CD4-positive, alpha-beta T cell (primary cell): ENCODE measurements at regions not wholly inside any gene's neighbourhood (a gene's known extent, or its start where the extent isn't known, plus 50 kb on each side); places are given as distances from the start of the nearest gene placed in this dataset.
"Not testable (repeated sequence)": the region's sequence is repeated elsewhere in the genome, so short reads cannot be mapped to it uniquely, and the experiment has no call there.

Experiments
- ATAC-seq: fragments of 200-7000 bp; cut with Tn5 transposase; one replicate; pipeline ENCODE4 v1.10.0; 2022; ENCODE audit warnings: mild to moderate bottlenecking; ENCODE audit not compliant: poor library complexity
- CTCF ChIA-PET: fragments of 350-600 bp; sonication (Branson Sonifier 250); formaldehyde crosslinking; loops from one replicate; lab custom pipeline; 2021; ENCODE audit warnings: antibody characterized with exemption, inconsistent platforms; lab: Charles Lee
- POLR2A ChIA-PET: fragments of 350-600 bp; sonication (Branson Sonifier 250); formaldehyde crosslinking; loops from one replicate; lab custom pipeline; 2021; ENCODE audit warnings: antibody characterized with exemption, inconsistent platforms; lab: Charles Lee
- DNase-seq, 14 experiments: peaks; one replicate each; pipeline ENCODE4 v3.0.0-alpha.2; 2013 to 2020; ENCODE audit warnings: mixed read lengths in 2 of 14
- H3K27ac ChIP-seq, 2 donors: one replicate each; pipeline versions ENCODE4 v1.5.1 to v1.7.0; 2013; ENCODE audit warnings: low read length in 2 of 2, low read depth in 1 of 2, mild to moderate bottlenecking in 1 of 2
- H3K27me3 ChIP-seq, 2 experiments: 1 replicate in 1 of 2; 2 replicates in 1 of 2; pipeline versions ENCODE4 v1.6.1 to v1.7.0; 2013; ENCODE audit warnings: low read length in 2 of 2, control low read depth in 1 of 2, mild to moderate bottlenecking in 1 of 2, moderate library complexity in 1 of 2; ENCODE audit not compliant: insufficient read depth in 2 of 2, control insufficient read depth in 1 of 2
- H3K36me3 ChIP-seq: one replicate; pipeline ENCODE4 v1.6.1; 2013; ENCODE audit warnings: low read length, control low read depth; ENCODE audit not compliant: insufficient read depth
- H3K4me1 ChIP-seq: one replicate; pipeline ENCODE4 v1.6.1; 2013; ENCODE audit warnings: low read length, control low read depth; ENCODE audit not compliant: insufficient read depth
- H3K4me3 ChIP-seq: one replicate; pipeline ENCODE4 v1.5.1; 2013; ENCODE audit warnings: mild to moderate bottlenecking, low read length, moderate library complexity
- H3K9me3 ChIP-seq, 2 experiments: 1 replicate in 1 of 2; 2 replicates in 1 of 2; pipeline versions ENCODE4 v1.6.1 to v1.7.0; 2013; ENCODE audit warnings: low read length in 2 of 2, mild to moderate bottlenecking in 2 of 2, control low read depth in 1 of 2, moderate library complexity in 1 of 2; ENCODE audit not compliant: control insufficient read depth in 1 of 2, insufficient read depth in 1 of 2
- H3K27ac Mint-ChIP-seq: one replicate; pipeline ENCODE4 v1.8.0; 2020; ENCODE audit warnings: mixed read lengths
- H3K27me3 Mint-ChIP-seq: one replicate; pipeline ENCODE4 v1.8.0; 2021; ENCODE audit warnings: mixed read lengths
- H3K36me3 Mint-ChIP-seq: one replicate; pipeline ENCODE4 v1.8.0; 2021; ENCODE audit warnings: low read depth, mixed read lengths
- H3K4me1 Mint-ChIP-seq: one replicate; pipeline ENCODE4 v1.8.0; 2021; ENCODE audit warnings: low read depth, mixed read lengths
- H3K4me3 Mint-ChIP-seq: one replicate; pipeline ENCODE4 v1.8.0; 2020; ENCODE audit warnings: mild to moderate bottlenecking, mixed read lengths
- H3K9me3 Mint-ChIP-seq: one replicate; pipeline ENCODE4 v1.8.0; 2020; ENCODE audit warnings: mixed read lengths
- intact Hi-C, 2 experiments: fragments of 100-400 bp; cut with DNase I in 1 of 2; cut with micrococcal nuclease in 1 of 2; formaldehyde crosslinking; loops; one replicate each; pipeline versions ENCODE4 v1.15.1 to v1.9.0; 2023 to 2025; cut with DNase I, micrococcal nuclease

- intact Hi-C loops, H3K4me3 Mint-ChIP-seq, H3K4me1 ChIP-seq, H3K36me3 ChIP-seq, H3K9me3 ChIP-seq, POLR2A ChIA-PET, H3K4me3 ChIP-seq, H3K27me3 Mint-ChIP-seq, ATAC-seq, DNase-seq, H3K36me3 Mint-ChIP-seq, CTCF ChIA-PET, H3K27ac ChIP-seq, H3K9me3 Mint-ChIP-seq, H3K27me3 ChIP-seq, H3K27ac Mint-ChIP-seq, H3K4me1 Mint-ChIP-seq: not testable (repeated sequence)
Observed at GRCh38 chr15:85256009-85256997, 124.1 kb upstream of the AKAP13 start.

- H3K4me3 Mint-ChIP-seq, H3K9me3 ChIP-seq, H3K36me3 ChIP-seq, ATAC-seq, H3K4me1 Mint-ChIP-seq, H3K27ac Mint-ChIP-seq, H3K27ac ChIP-seq, CTCF ChIA-PET, POLR2A ChIA-PET, intact Hi-C loops, DNase-seq, H3K4me1 ChIP-seq, H3K4me3 ChIP-seq, H3K36me3 Mint-ChIP-seq, H3K27me3 Mint-ChIP-seq, H3K9me3 Mint-ChIP-seq, H3K27me3 ChIP-seq: not testable (repeated sequence)
Observed at GRCh38 chr15:85258062-85258445, 122.3 kb upstream of the AKAP13 start.

GRCh38 chr15:85258559-85259209 lies 121.7 kb upstream of the AKAP13 start:
- H3K36me3 Mint-ChIP-seq, H3K4me3 Mint-ChIP-seq, H3K27me3 Mint-ChIP-seq, H3K9me3 ChIP-seq, H3K4me1 Mint-ChIP-seq, ATAC-seq, H3K27ac ChIP-seq, H3K27ac Mint-ChIP-seq, H3K9me3 Mint-ChIP-seq, CTCF ChIA-PET, DNase-seq, intact Hi-C loops, POLR2A ChIA-PET, H3K4me1 ChIP-seq, H3K36me3 ChIP-seq, H3K27me3 ChIP-seq, H3K4me3 ChIP-seq: not testable (repeated sequence)

- DNase-seq, H3K36me3 Mint-ChIP-seq, CTCF ChIA-PET, H3K4me1 ChIP-seq, H3K27me3 ChIP-seq, H3K36me3 ChIP-seq, H3K27ac Mint-ChIP-seq, H3K9me3 ChIP-seq, intact Hi-C loops, H3K27me3 Mint-ChIP-seq, ATAC-seq, H3K9me3 Mint-ChIP-seq, H3K27ac ChIP-seq, H3K4me3 ChIP-seq, H3K4me1 Mint-ChIP-seq, H3K4me3 Mint-ChIP-seq, POLR2A ChIA-PET: not testable (repeated sequence)
Observed at GRCh38 chr15:85260526-85260925, 119.9 kb upstream of the AKAP13 start.

- H3K27ac Mint-ChIP-seq, POLR2A ChIA-PET, H3K4me3 Mint-ChIP-seq, H3K4me1 ChIP-seq, H3K27me3 Mint-ChIP-seq, H3K4me1 Mint-ChIP-seq, CTCF ChIA-PET, ATAC-seq, H3K36me3 ChIP-seq, H3K27me3 ChIP-seq, DNase-seq, H3K9me3 Mint-ChIP-seq, H3K4me3 ChIP-seq, intact Hi-C loops, H3K36me3 Mint-ChIP-seq, H3K27ac ChIP-seq, H3K9me3 ChIP-seq: not testable (repeated sequence)
Observed at GRCh38 chr15:85262461-85263055, 117.8 kb upstream of the AKAP13 start.

- CTCF ChIA-PET, H3K36me3 Mint-ChIP-seq: not testable (repeated sequence)
Observed at GRCh38 chr15:85263842-85264440, 116.5 kb upstream of the AKAP13 start.

More at GRCh38 chr15:85263842-85264440, 116.5 kb upstream of the AKAP13 start:
- H3K9me3 ChIP-seq, H3K36me3 ChIP-seq, intact Hi-C loops, H3K27ac Mint-ChIP-seq, POLR2A ChIA-PET, H3K27ac ChIP-seq, H3K4me3 Mint-ChIP-seq, H3K4me1 Mint-ChIP-seq, H3K4me1 ChIP-seq, H3K27me3 ChIP-seq, H3K9me3 Mint-ChIP-seq, ATAC-seq, H3K4me3 ChIP-seq, H3K27me3 Mint-ChIP-seq, DNase-seq: not testable (repeated sequence)
